Endodermal cell (in vitro differentiated cells): ENCODE measurements at regions not wholly inside any gene's neighbourhood (a gene's known extent, or its start where the extent isn't known, plus 50 kb on each side); places are given as distances from the start of the nearest gene placed in this dataset.

Experiments used
- DNase-seq: peaks from one replicate; pipeline ENCODE4 v3.0.0-alpha.2; 2017
- H3K27ac ChIP-seq: 2 replicates; pipeline ENCODE4 v1.5.1; 2013; ENCODE audit warnings: mild to moderate bottlenecking, low read depth, low read length, moderate library complexity
- H3K27me3 ChIP-seq: 2 replicates; pipeline ENCODE4 v1.6.1; 2013; ENCODE audit warnings: mild to moderate bottlenecking, low read length, moderate library complexity; ENCODE audit not compliant: insufficient read depth, control insufficient read depth, poor library complexity, severe bottlenecking
- H3K36me3 ChIP-seq: 2 replicates; pipeline ENCODE4 v1.7.0; 2013; ENCODE audit warnings: mild to moderate bottlenecking, low read length, moderate library complexity; ENCODE audit not compliant: control insufficient read depth, insufficient read depth
- H3K4me1 ChIP-seq: one replicate; pipeline ENCODE4 v1.7.0; 2013; ENCODE audit warnings: low read length; ENCODE audit not compliant: control insufficient read depth, insufficient read depth
- H3K4me3 ChIP-seq: 2 replicates; pipeline ENCODE4 v1.5.1; 2013; ENCODE audit warnings: mild to moderate bottlenecking, low read length, moderate library complexity
- H3K9ac ChIP-seq: 2 replicates; pipeline ENCODE4 v1.6.1; 2013; ENCODE audit warnings: mild to moderate bottlenecking, low read length, moderate library complexity; ENCODE audit not compliant: poor library complexity, severe bottlenecking; ENCODE audit errors: extremely low read depth
- H3K9me3 ChIP-seq: 2 replicates; pipeline ENCODE4 v1.6.1; 2013; ENCODE audit warnings: mild to moderate bottlenecking, low read length, moderate library complexity; ENCODE audit not compliant: control insufficient read depth
- H3K27ac Mint-ChIP-seq: 2 replicates; pipeline ENCODE4 v1.8.0; 2020; ENCODE audit warnings: mixed read lengths
- H3K27me3 Mint-ChIP-seq: 2 replicates; pipeline ENCODE4 v1.8.0; 2021; ENCODE audit warnings: mild to moderate bottlenecking, mixed read lengths; ENCODE audit not compliant: insufficient read depth
- H3K36me3 Mint-ChIP-seq: 2 replicates; pipeline ENCODE4 v1.8.0; 2020; ENCODE audit warnings: low read depth, mixed read lengths
- H3K4me1 Mint-ChIP-seq: 2 replicates; pipeline ENCODE4 v1.8.0; 2020; ENCODE audit warnings: mixed read lengths
- H3K4me3 Mint-ChIP-seq: 2 replicates; pipeline ENCODE4 v1.8.0; 2020; ENCODE audit warnings: mild to moderate bottlenecking, moderate library complexity, mixed read lengths
- H3K9me3 Mint-ChIP-seq: 2 replicates; pipeline ENCODE4 v1.8.0; 2020; ENCODE audit warnings: mild to moderate bottlenecking, mixed read lengths
- WGBS, 2 experiments: methylation state at CpG; one replicate each; pipeline versions ENCODE4 v1.1.5 to v1.1.7; 2013; ENCODE audit warnings: missing lambda C conversion rate in 2 of 2, mixed read lengths in 1 of 2; ENCODE audit not compliant: insufficient coverage in 1 of 2, insufficient read length in 1 of 2; 5-methylcytosine and 5-hydroxymethylcytosine counted together
- TF ChIP-seq, protein P1 (sequence below): fragments of 200-600 bp; sonication (generic); conservative IDR thresholded peaks from 2 replicates; pipeline ENCODE4 v1.5.0; 2021; ENCODE audit warnings: antibody characterized with exemption, mild to moderate bottlenecking

DNA sequence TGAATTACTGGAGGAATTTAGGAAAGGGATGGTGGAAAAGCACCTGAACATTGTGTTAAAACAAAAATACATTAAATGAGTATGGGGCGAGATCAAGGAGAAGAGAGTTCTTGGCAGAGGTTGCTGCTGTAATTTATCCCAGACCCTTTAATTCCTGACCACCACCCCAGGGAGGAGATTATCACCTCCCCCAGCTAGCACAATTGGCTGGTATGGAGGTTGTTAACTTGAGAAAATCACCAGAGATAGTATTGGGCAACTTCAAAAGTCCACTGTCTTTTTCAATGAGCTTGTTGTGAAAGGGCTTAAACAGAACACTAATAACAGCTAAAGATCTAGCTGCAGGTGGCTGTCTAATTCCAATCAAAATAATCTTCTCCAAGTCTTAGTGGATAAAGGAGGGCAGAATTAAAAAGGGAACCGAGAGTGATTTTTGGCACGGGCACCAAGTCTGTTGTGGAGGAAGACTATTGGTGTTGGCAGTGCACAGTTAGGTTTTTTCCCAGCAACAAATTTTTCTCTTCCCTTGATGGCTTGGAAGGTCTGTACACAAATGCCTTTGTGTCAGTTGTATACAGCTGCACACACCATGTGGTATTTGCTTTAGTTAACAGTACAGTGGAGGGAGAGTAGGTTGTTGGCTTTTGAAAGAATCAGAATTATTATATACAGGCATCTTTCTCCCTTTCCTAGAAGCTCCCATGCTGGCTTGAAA lies 289.5 kb downstream of the SLC4A3 start:
- DNase-seq, result peak; percentile 74
- H3K9me3 ChIP-seq, result no peaks in the 10 kb centered on the region
- WGBS, 2 experiments, result 62 to 88% methylated on average over 3 of the region's 3 CpGs
- H3K27ac ChIP-seq, result no peak overlapping the region
- Mint-ChIP-seq H3K27ac (no peak overlapping the region), H3K36me3 (no peaks in the 10 kb centered on the region), H3K4me3 (no peak overlapping the region), H3K4me1 (peaks cover 34% of the 10 kb centered on the region), H3K27me3 (peaks cover 89% of the 10 kb centered on the region), H3K9me3 (no peaks in the 10 kb centered on the region)
- peaks cover 9% of the 10 kb centered on the region for H3K4me1 ChIP-seq
- H3K27me3 ChIP-seq, result peaks cover 91% of the 10 kb centered on the region
- TF ChIP-seq, protein P1, sequence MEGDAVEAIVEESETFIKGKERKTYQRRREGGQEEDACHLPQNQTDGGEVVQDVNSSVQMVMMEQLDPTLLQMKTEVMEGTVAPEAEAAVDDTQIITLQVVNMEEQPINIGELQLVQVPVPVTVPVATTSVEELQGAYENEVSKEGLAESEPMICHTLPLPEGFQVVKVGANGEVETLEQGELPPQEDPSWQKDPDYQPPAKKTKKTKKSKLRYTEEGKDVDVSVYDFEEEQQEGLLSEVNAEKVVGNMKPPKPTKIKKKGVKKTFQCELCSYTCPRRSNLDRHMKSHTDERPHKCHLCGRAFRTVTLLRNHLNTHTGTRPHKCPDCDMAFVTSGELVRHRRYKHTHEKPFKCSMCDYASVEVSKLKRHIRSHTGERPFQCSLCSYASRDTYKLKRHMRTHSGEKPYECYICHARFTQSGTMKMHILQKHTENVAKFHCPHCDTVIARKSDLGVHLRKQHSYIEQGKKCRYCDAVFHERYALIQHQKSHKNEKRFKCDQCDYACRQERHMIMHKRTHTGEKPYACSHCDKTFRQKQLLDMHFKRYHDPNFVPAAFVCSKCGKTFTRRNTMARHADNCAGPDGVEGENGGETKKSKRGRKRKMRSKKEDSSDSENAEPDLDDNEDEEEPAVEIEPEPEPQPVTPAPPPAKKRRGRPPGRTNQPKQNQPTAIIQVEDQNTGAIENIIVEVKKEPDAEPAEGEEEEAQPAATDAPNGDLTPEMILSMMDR, result no peak
- no peak overlapping the region for H3K4me3 ChIP-seq
- H3K36me3 ChIP-seq, result no peaks in the 10 kb centered on the region
- no peak overlapping the region for H3K9ac ChIP-seq

DNA sequence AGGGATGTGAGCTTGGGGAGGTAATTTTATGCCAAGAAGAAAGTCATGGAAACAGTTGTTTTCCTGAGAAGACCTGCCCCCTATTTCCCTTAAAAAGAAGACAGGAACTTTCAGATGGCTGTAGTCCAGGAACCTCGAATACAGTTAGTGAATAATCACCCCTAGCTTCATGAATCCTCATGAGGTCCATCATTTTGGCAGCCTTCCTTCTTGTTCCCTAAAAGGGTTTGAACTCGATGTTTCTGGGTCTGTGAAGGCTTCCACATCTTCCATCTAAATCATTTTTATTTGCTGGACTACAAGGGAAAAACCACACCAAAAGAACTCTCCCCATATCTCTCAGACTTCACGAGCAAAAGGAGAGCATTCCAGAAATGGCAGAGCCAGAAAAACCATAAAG lies 290.8 kb downstream of the SLC4A3 start:
- WGBS, 2 experiments, result 89 to 92% methylated on average over 2 to 3 of the region's 3 CpGs
- peaks cover 9% of the 10 kb centered on the region for H3K4me1 ChIP-seq
- no peaks in the 10 kb centered on the region for H3K9me3 Mint-ChIP-seq

GRCh38 chr2:219918944-219919343 lies 291.5 kb downstream of the SLC4A3 start:
- 93 to 95% methylated on average over 3 to 4 of the region's 4 CpGs for whole genome bisulfite sequencing, 2 experiments
- peaks cover 34% of the 10 kb centered on the region for H3K4me1 Mint-ChIP-seq
- no peaks in the 10 kb centered on the region for H3K9me3 Mint-ChIP-seq
- H3K4me1 ChIP-seq, result peaks cover 9% of the 10 kb centered on the region
- no peak overlapping the region for H3K27ac Mint-ChIP-seq
- peaks cover 85% of the 10 kb centered on the region for H3K27me3 Mint-ChIP-seq
- no peaks in the 10 kb centered on the region for H3K36me3 ChIP-seq
- no peaks in the 10 kb centered on the region for H3K36me3 Mint-ChIP-seq
- no peak overlapping the region for H3K27ac ChIP-seq
- TF ChIP-seq, protein P1, result no peak
- H3K4me3 ChIP-seq, result no peak overlapping the region
- H3K27me3 ChIP-seq, result peaks cover 89% of the 10 kb centered on the region
- H3K9ac ChIP-seq, result no peak overlapping the region
- no peaks in the 10 kb centered on the region for H3K9me3 ChIP-seq
- H3K4me3 Mint-ChIP-seq, result no peak overlapping the region
- no peak for DNase-seq

More for the DNA sequence above, 290.8 kb downstream of the SLC4A3 start:
- TF ChIP-seq, protein P1, result no peak
- Histone ChIP-seq H3K27ac (no peak overlapping the region), H3K36me3 (no peaks in the 10 kb centered on the region), H3K9ac (no peak overlapping the region), H3K4me3 (no peak overlapping the region), H3K9me3 (no peaks in the 10 kb centered on the region), H3K27me3 (peaks cover 89% of the 10 kb centered on the region)
- no peak for DNase-seq
- Mint-ChIP-seq H3K4me3 (no peak overlapping the region), H3K36me3 (no peaks in the 10 kb centered on the region), H3K27ac (no peak overlapping the region), H3K27me3 (peaks cover 89% of the 10 kb centered on the region), H3K4me1 (peaks cover 34% of the 10 kb centered on the region)
